Neural crest cell (in vitro differentiated cells): ENCODE measurements at regions not wholly inside any gene's neighbourhood (a gene's known extent, or its start where the extent isn't known, plus 50 kb on each side); places are given as distances from the start of the nearest gene placed in this dataset.
A peak's percentile ranks its signal among the peaks of the same experiment; 100 is the strongest.
"Not testable (repeated sequence)": the region's sequence is repeated elsewhere in the genome, so short reads cannot be mapped to it uniquely, and the experiment has no call there.

Experiments
- DNase-seq: peaks from one replicate; pipeline ENCODE4 v3.0.0; 2021; ENCODE audit warnings: low read depth, mixed read lengths, low spot score
- H3K27ac Mint-ChIP-seq: one replicate; pipeline ENCODE4 v1.8.0; 2021; ENCODE audit warnings: mild to moderate bottlenecking, mixed read lengths; ENCODE audit not compliant: unreplicated experiment
- H3K27me3 Mint-ChIP-seq: 2 replicates; pipeline ENCODE4 v1.8.0; 2021; ENCODE audit warnings: low read depth, mild to moderate bottlenecking, mixed read lengths
- H3K36me3 Mint-ChIP-seq: 2 replicates; pipeline ENCODE4 v1.8.0; 2021; ENCODE audit warnings: low read depth, mild to moderate bottlenecking, mixed read lengths
- H3K4me1 Mint-ChIP-seq: 2 replicates; pipeline ENCODE4 v1.8.0; 2021; ENCODE audit warnings: mixed read lengths
- H3K4me3 Mint-ChIP-seq: one replicate; pipeline ENCODE4 v1.8.0; 2021; ENCODE audit warnings: mild to moderate bottlenecking, mixed read lengths
- H3K9me3 Mint-ChIP-seq: 2 replicates; pipeline ENCODE4 v1.8.0; 2021; ENCODE audit warnings: mixed read lengths
- CTCF ChIP-seq: fragments of 200-600 bp; sonication (generic); conservative IDR thresholded peaks from 2 replicates; pipeline ENCODE4 v1.5.0; 2021; ENCODE audit warnings: antibody characterized with exemption, mild to moderate bottlenecking

DNA sequence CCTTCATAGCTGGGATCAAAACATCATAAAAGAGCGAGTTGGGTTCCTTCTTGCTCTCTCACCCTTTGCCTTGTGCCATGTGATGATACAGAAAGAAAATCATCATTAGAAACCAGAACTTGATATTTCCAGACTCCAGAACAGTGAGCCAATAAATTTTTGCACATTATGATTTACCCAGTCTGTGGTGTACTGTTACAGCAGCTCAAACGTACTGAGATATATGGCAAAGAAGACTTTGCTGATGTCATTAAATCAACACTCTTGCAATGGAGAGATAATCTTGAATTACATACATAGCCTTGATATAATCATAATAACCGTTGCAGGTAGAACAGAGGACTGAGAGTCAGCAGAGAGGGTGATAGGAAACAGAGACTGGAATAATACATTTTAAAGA lies 1271.6 kb downstream of the CDH12 start:
- Mint-ChIP-seq H3K4me1 (no peaks in the 10 kb centered on the region), H3K27me3 (no peaks in the 10 kb centered on the region), H3K4me3 (no peak overlapping the region), H3K36me3 (peaks cover 11% of the 10 kb centered on the region), H3K27ac (no peak overlapping the region), H3K9me3 (no peaks in the 10 kb centered on the region)
- TF ChIP-seq CTCF: no peak
- DNase-seq: no peak

DNA sequence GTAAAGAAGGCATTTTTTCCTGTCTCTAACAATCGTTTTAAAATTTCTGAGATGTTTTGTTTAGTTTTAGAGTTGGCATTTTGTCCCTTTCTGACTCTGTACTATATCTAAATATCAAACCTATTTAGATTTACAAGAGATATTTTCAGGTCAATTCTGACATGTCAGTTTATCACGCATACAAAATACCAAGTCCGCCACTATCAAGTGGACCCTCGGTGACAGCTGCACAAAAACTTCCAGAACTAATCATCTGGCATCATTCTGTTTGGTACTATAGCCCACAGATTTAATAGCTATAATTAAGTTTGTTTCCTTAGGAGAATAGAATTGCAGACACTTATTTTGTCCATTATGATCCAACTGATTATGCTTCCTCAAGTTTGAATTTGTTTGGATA lies 1278.2 kb downstream of the CDH12 start:
- no peak for DNase-seq
- H3K27me3 Mint-ChIP-seq: no peaks in the 10 kb centered on the region
- peaks cover 12% of the 10 kb centered on the region for H3K4me1 Mint-ChIP-seq
- H3K27ac Mint-ChIP-seq: no peak overlapping the region
- peaks cover 6% of the 10 kb centered on the region for H3K36me3 Mint-ChIP-seq
- no peak for TF ChIP-seq CTCF
- no peak overlapping the region for H3K4me3 Mint-ChIP-seq
- H3K9me3 Mint-ChIP-seq: no peaks in the 10 kb centered on the region

DNA sequence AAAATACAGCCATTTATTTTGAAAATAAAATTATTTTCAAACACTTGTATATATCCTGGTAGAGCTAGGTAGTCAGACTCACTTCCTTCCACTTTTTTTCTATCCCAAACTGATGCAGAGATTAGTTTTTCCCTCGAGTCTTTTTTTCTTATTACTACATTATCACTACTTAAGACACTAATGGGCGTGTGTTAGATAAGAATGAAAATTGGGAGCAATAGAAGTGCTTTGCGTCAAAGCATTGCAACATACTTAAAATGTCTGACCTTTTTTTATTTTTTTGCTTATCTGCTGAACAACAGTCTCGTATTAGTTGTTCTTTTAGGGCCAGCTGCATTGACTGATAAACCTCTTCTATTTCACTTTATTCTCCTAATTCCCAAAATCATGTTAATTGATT lies 1278.7 kb downstream of the CDH12 start:
- Mint-ChIP-seq H3K4me1 (peaks cover 12% of the 10 kb centered on the region), H3K4me3 (no peak overlapping the region), H3K36me3 (peaks cover 4% of the 10 kb centered on the region), H3K27ac (no peak overlapping the region), H3K27me3 (no peaks in the 10 kb centered on the region), H3K9me3 (no peaks in the 10 kb centered on the region)
- no peak for DNase-seq
- TF ChIP-seq CTCF: no peak

DNA sequence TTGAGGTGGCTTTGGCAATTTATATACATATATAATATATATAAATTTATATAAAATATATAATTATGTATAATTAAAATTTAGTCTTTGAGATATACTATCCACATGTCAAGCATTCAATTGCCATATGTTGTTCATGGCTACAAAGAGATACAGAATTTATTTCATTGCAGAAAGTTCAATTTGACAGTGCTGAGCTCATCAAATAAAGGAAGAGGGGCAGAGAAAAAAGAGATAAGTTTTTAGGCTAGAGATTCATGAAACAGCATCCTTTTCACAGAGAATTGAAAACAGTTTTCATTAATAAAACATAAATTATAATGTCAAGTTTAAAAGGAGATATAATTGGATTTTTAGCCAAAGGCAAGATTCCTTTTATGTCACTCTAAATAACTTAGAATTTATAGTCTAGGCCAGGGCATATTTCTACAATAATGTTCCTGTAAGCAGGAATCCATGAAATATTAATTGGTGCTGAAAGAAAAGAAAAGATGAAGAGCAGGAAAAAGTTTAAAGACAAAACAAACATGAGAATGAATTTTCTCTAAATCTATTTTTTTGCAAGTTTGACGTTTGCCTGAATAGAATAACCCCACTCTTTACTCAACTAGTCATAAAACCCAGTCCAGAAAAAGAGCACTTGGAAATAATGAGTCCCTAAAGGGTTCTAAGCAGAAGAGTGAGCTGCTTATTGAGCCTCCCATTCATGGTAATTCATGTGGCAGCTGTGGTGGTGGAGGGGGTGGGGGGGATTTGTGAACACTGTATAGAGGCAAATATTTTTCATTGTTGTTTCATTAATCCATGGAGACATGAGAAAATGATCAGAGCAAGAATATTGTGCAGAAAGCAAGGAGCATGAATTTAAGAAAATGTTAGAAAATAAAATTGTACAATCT lies 1279.5 kb downstream of the CDH12 start:
- H3K27ac Mint-ChIP-seq: no peak overlapping the region
- TF ChIP-seq CTCF: no peak
- H3K4me1 Mint-ChIP-seq: peaks cover 12% of the 10 kb centered on the region
- H3K4me3 Mint-ChIP-seq: no peak overlapping the region
- H3K27me3 Mint-ChIP-seq: no peaks in the 10 kb centered on the region
- H3K36me3 Mint-ChIP-seq: peaks cover 2% of the 10 kb centered on the region
- no peak for DNase-seq
- no peaks in the 10 kb centered on the region for H3K9me3 Mint-ChIP-seq

- H3K9me3 Mint-ChIP-seq, H3K36me3 Mint-ChIP-seq, H3K27me3 Mint-ChIP-seq, DNase-seq, H3K4me3 Mint-ChIP-seq, H3K27ac Mint-ChIP-seq: not testable (repeated sequence)
- H3K4me1 Mint-ChIP-seq: peaks cover 12% of the 10 kb centered on the region
Observed at GRCh38 chr5:21571196-21571595, 1281.9 kb downstream of the CDH12 start.

DNA sequence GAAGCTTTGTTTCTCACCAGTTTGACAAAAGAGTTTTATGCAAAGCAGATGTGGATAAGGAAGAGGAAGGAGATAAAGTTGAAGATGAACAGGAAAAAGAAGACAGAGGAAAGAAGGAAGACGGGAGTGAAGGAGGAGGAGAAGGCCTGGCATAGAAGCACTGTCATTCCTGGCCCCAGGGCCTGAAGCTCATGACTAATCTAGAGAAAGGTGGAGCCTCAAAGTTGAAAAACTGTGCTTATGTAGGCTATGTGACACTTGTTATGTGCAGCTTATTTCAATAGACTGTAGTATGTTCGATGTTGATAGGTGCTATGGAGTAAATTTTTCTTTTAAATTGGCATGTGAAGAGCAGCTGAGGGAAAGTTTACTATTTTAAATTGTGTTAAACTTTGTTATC lies 1294.0 kb downstream of the CDH12 start:
- peaks cover 11% of the 10 kb centered on the region for H3K36me3 Mint-ChIP-seq
- not testable (repeated sequence) for H3K4me1 Mint-ChIP-seq, DNase-seq, H3K27me3 Mint-ChIP-seq, H3K4me3 Mint-ChIP-seq, H3K9me3 Mint-ChIP-seq
- H3K27ac Mint-ChIP-seq: peak overlapping the region; percentile 15

DNA sequence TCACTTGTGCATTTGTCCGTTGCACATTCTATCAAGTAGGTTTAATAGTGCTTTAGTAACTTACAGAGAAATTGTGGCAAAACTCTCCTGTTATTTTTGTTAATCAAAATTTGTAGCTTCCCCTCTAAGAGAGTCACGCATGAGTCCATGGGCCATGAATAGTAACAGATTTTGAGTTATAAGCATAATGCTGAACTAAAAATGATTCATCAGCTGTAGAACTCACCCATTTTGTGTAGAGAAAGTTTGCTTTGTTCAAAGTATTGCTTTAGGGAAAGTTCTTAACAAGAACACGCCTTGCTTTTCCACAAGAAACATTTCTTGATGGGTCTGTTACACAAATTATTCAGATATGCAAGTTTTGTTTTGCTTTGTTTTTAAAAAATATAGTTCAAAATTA lies 1300.9 kb downstream of the CDH12 start:
- H3K9me3 Mint-ChIP-seq, H3K27ac Mint-ChIP-seq, H3K36me3 Mint-ChIP-seq, DNase-seq, H3K4me3 Mint-ChIP-seq, H3K27me3 Mint-ChIP-seq: not testable (repeated sequence)
- H3K4me1 Mint-ChIP-seq: peaks cover 13% of the 10 kb centered on the region

DNA sequence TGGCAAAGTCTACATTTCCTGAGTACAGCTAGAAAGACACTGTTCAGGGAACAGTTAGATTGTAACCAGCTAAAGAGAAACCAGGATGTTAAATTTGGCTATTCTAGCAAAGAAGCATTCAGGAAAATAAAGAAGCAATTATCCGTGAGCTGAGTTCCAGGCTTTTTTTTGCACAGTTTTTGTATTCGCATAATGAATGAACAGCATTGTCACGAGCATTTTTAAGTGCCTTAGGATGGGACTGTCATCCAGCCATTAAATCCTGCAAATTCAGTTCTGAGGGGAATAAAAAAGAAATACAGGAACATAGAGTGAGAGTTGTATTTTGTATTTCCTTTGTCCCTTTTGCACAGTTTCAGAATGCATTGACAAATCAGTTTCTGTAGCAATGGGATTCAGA lies 1302.2 kb downstream of the CDH12 start:
- not testable (repeated sequence) for H3K27me3 Mint-ChIP-seq, DNase-seq, H3K36me3 Mint-ChIP-seq, H3K4me3 Mint-ChIP-seq, H3K9me3 Mint-ChIP-seq, H3K27ac Mint-ChIP-seq
- H3K4me1 Mint-ChIP-seq: peaks cover 13% of the 10 kb centered on the region

DNA sequence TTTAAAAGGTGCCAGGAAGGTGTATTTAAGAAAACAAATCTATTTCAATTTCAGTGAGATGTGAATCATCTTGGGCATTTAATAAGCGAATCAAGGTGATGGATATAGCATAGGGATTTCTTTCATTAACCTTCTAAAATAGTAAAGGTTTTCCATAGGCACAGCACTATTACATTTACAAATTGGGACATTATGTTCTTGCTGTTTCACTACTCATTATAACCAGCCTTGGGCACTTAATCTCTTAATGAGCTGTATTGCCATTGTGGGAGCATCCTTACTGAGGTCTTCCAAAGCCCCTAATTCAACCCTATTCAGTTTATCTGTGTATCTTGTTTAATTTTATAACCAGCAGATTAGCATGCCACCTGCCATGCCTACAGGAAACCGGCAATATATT lies 1305.5 kb downstream of the CDH12 start:
- not testable (repeated sequence) for H3K27ac Mint-ChIP-seq, H3K27me3 Mint-ChIP-seq, H3K9me3 Mint-ChIP-seq, DNase-seq, H3K4me3 Mint-ChIP-seq, H3K36me3 Mint-ChIP-seq
- peaks cover 13% of the 10 kb centered on the region for H3K4me1 Mint-ChIP-seq

DNA sequence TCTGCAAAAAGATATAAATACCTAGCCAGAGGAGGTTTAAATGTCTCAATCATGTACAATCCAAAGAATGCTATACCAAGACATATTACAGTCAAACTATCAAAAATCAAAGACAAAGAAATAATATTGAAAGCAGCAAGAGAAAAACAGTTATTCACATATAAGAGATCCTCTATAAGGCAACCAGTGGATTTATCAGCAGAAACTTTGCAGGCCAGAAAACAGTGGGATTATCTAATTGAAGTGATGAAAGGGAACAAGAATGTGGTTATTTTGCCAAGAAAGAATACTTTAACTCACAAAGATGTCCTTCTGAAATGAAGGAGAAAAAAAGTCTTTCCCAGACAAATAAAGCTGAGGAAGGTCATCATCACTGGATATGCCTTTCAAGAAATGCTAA lies 1318.0 kb downstream of the CDH12 start:
- not testable (repeated sequence) for DNase-seq, H3K4me1 Mint-ChIP-seq, H3K4me3 Mint-ChIP-seq, H3K36me3 Mint-ChIP-seq, H3K27me3 Mint-ChIP-seq, H3K27ac Mint-ChIP-seq, H3K9me3 Mint-ChIP-seq
